Smooth muscle cell (in vitro differentiated cells): ENCODE measurements at regions not wholly inside any gene's neighbourhood (a gene's known extent, or its start where the extent isn't known, plus 50 kb on each side); places are given as distances from the start of the nearest gene placed in this dataset.

Experiments used
- DNase-seq: peaks from one replicate; lab custom pipeline; 2025; ENCODE audit not compliant: unreplicated experiment; lab: John Stamatoyannopoulos, UW
- H2AFZ ChIP-seq: fragments of 200-600 bp; sonication (generic); 2 replicates; pipeline ENCODE4 v1.6.0; 2016; ENCODE audit warnings: antibody characterized with exemption, low read depth, mild to moderate bottlenecking
- H3F3A ChIP-seq: fragments of 200-600 bp; sonication (generic); 2 replicates; pipeline ENCODE4 v1.6.0; 2017; ENCODE audit warnings: antibody characterized with exemption, low read depth
- H3K27ac ChIP-seq: fragments of 200-600 bp; sonication (generic); 2 replicates; pipeline ENCODE4 v1.5.1; 2016; ENCODE audit warnings: low read depth, mild to moderate bottlenecking
- H3K27me3 ChIP-seq: fragments of 200-600 bp; sonication (generic); 2 replicates; pipeline ENCODE4 v1.6.1; 2016; ENCODE audit warnings: low read depth, mild to moderate bottlenecking
- H3K36me3 ChIP-seq: fragments of 200-600 bp; sonication (generic); 2 replicates; pipeline ENCODE4 v1.5.1; 2016; ENCODE audit warnings: low read depth
- H3K4me1 ChIP-seq: fragments of 200-600 bp; sonication (generic); 2 replicates; pipeline ENCODE4 v1.5.1; 2016; ENCODE audit warnings: low read depth
- H3K4me2 ChIP-seq: fragments of 200-600 bp; sonication (generic); 2 replicates; pipeline ENCODE4 v1.6.0; 2016; ENCODE audit warnings: mild to moderate bottlenecking
- H3K4me3 ChIP-seq: fragments of 200-600 bp; sonication (generic); 2 replicates; pipeline ENCODE4 v1.5.1; 2016; ENCODE audit warnings: mild to moderate bottlenecking
- H3K79me2 ChIP-seq: fragments of 200-600 bp; sonication (generic); 2 replicates; pipeline ENCODE4 v1.6.0; 2016; ENCODE audit warnings: low read depth, mild to moderate bottlenecking
- H3K9ac ChIP-seq: fragments of 200-600 bp; sonication (generic); 2 replicates; pipeline ENCODE4 v1.6.0; 2016; ENCODE audit warnings: low read depth
- H3K9me3 ChIP-seq: fragments of 200-600 bp; sonication (generic); replicated peaks from 2 replicates; pipeline ENCODE4 v1.5.1; 2016; ENCODE audit warnings: low read depth
- H4K20me1 ChIP-seq: fragments of 200-600 bp; sonication (generic); 2 replicates; pipeline ENCODE4 v1.6.0; 2016; ENCODE audit warnings: low read depth
- CTCF ChIP-seq: fragments of 200-600 bp; sonication (generic); IDR thresholded peaks from 2 replicates; pipeline ENCODE4 v1.5.1; 2017; ENCODE audit warnings: borderline replicate concordance, mild to moderate bottlenecking, antibody characterized with exemption; ENCODE audit not compliant: insufficient read depth, poor library complexity, severe bottlenecking
- WGBS: methylation state at CpG from one replicate; pipeline ENCODE4 v1.1.7; 2016; ENCODE audit warnings: low lambda C conversion rate; 5-methylcytosine and 5-hydroxymethylcytosine counted together

GRCh38 chr1:62988867-62989266, 204.9 kb downstream of the ATG4C start:
- TF ChIP-seq CTCF: no peak
- 87% methylated on average over 5 of the region's 5 CpGs for WGBS

GRCh38 chr1:62989497-62989896, 205.6 kb downstream of the ATG4C start:
- no peak overlapping the region for H3K9ac ChIP-seq
- no peaks in the 10 kb centered on the region for H3F3A ChIP-seq
- H3K9me3 ChIP-seq: no peaks in the 10 kb centered on the region
- H2AFZ ChIP-seq: no peak overlapping the region
- 80% methylated on average over 5 of the region's 5 CpGs for WGBS
- H3K79me2 ChIP-seq: no peaks in the 10 kb centered on the region
- TF ChIP-seq CTCF: no peak
- no peak overlapping the region for H3K4me2 ChIP-seq
- no peaks in the 10 kb centered on the region for H4K20me1 ChIP-seq
- DNase-seq: no peak
- H3K36me3 ChIP-seq: no peaks in the 10 kb centered on the region
- peaks cover 35% of the 10 kb centered on the region for H3K27me3 ChIP-seq
- no peak overlapping the region for H3K4me3 ChIP-seq
- no peaks in the 10 kb centered on the region for H3K4me1 ChIP-seq
- no peak overlapping the region for H3K27ac ChIP-seq

More at GRCh38 chr1:62988867-62989266, 204.9 kb downstream of the ATG4C start:
- Histone ChIP-seq H2AFZ (no peak overlapping the region), H4K20me1 (no peaks in the 10 kb centered on the region), H3K9ac (no peak overlapping the region), H3K36me3 (no peaks in the 10 kb centered on the region), H3K4me3 (no peak overlapping the region), H3K27me3 (peaks cover 35% of the 10 kb centered on the region), H3F3A (no peaks in the 10 kb centered on the region), H3K4me2 (no peak overlapping the region), H3K9me3 (no peaks in the 10 kb centered on the region), H3K79me2 (no peaks in the 10 kb centered on the region), H3K27ac (no peak overlapping the region), H3K4me1 (no peaks in the 10 kb centered on the region)
- DNase-seq: no peak

- Histone ChIP-seq H3K79me2 (no peaks in the 10 kb centered on the region), H3K4me1 (no peaks in the 10 kb centered on the region), H4K20me1 (no peaks in the 10 kb centered on the region), H3K27ac (no peak overlapping the region), H3K36me3 (no peaks in the 10 kb centered on the region), H3K27me3 (peaks cover 32% of the 10 kb centered on the region), H3K4me2 (no peak overlapping the region), H2AFZ (no peak overlapping the region), H3K9ac (no peak overlapping the region), H3K9me3 (no peaks in the 10 kb centered on the region), H3F3A (no peaks in the 10 kb centered on the region), H3K4me3 (no peak overlapping the region)
- 51% methylated on average over 3 of the region's 3 CpGs for WGBS
- no peak for DNase-seq
- no peak for TF ChIP-seq CTCF
Measured at GRCh38 chr1:62991152-62991551, 207.2 kb downstream of the ATG4C start.

GRCh38 chr1:62993844-62994243, 209.9 kb downstream of the ATG4C start:
- Histone ChIP-seq H3F3A (no peaks in the 10 kb centered on the region), H2AFZ (no peak overlapping the region), H3K4me1 (no peaks in the 10 kb centered on the region), H3K36me3 (no peaks in the 10 kb centered on the region), H3K4me3 (no peak overlapping the region), H3K9me3 (no peaks in the 10 kb centered on the region), H3K4me2 (no peak overlapping the region), H3K79me2 (no peaks in the 10 kb centered on the region), H4K20me1 (no peaks in the 10 kb centered on the region), H3K9ac (no peak overlapping the region), H3K27ac (no peak overlapping the region), H3K27me3 (peaks cover 48% of the 10 kb centered on the region)
- 94% methylated on average over 5 of the region's 5 CpGs for WGBS
- TF ChIP-seq CTCF: no peak
- DNase-seq: no peak
